ENCODE measurements at regions not wholly inside any gene's neighbourhood (a gene's known extent, or its start where the extent isn't known, plus 50 kb on each side); places are given as distances from the start of the nearest gene placed in this dataset.

DNA sequence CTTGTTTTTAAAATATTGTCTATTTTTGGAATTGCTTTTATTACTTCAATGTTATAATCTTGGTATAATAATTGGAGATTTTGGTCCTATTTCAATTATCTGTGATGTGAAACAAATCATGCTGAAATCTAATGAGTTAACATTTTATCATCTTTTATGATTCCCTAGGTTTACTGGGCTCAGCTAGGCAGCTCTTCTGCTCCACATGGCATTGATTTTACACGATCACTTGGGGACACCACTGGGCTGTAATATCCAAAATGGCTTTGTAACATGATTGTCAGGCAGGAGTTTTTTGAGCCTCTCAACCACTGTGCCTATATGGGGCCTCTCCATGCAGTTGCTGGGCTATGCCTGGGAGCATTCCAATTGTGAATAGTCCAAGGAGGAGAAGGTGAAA is 163.3 kb downstream of the PYDC2 start:
- no peak for TF ChIP-seq HOXD13 (CRISPR knock-in tag; IDR thresholded peaks at IDR 0.05; ENCODE audit: borderline replicate concordance)
- TF ChIP-seq FEZF1 (tag by site-specific recombination; IDR thresholded peaks at IDR 0.05): no peak
- TF ChIP-seq, protein P1, sequence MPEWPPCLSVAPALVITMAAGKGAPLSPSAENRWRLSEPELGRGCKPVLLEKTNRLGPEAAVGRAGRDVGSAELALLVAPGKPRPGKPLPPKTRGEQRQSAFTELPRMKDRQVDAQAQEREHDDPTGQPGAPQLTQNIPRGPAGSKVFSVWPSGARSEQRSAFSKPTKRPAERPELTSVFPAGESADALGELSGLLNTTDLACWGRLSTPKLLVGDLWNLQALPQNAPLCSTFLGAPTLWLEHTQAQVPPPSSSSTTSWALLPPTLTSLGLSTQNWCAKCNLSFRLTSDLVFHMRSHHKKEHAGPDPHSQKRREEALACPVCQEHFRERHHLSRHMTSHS (tag by site-specific recombination; IDR thresholded peaks at IDR 0.05): no peak
- TF ChIP-seq, protein P2, sequence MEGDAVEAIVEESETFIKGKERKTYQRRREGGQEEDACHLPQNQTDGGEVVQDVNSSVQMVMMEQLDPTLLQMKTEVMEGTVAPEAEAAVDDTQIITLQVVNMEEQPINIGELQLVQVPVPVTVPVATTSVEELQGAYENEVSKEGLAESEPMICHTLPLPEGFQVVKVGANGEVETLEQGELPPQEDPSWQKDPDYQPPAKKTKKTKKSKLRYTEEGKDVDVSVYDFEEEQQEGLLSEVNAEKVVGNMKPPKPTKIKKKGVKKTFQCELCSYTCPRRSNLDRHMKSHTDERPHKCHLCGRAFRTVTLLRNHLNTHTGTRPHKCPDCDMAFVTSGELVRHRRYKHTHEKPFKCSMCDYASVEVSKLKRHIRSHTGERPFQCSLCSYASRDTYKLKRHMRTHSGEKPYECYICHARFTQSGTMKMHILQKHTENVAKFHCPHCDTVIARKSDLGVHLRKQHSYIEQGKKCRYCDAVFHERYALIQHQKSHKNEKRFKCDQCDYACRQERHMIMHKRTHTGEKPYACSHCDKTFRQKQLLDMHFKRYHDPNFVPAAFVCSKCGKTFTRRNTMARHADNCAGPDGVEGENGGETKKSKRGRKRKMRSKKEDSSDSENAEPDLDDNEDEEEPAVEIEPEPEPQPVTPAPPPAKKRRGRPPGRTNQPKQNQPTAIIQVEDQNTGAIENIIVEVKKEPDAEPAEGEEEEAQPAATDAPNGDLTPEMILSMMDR (tag by site-specific recombination; IDR thresholded peaks at IDR 0.05): no peak
- TF ChIP-seq, protein P3, sequence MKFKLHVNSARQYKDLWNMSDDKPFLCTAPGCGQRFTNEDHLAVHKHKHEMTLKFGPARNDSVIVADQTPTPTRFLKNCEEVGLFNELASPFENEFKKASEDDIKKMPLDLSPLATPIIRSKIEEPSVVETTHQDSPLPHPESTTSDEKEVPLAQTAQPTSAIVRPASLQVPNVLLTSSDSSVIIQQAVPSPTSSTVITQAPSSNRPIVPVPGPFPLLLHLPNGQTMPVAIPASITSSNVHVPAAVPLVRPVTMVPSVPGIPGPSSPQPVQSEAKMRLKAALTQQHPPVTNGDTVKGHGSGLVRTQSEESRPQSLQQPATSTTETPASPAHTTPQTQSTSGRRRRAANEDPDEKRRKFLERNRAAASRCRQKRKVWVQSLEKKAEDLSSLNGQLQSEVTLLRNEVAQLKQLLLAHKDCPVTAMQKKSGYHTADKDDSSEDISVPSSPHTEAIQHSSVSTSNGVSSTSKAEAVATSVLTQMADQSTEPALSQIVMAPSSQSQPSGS (tag by site-specific recombination; IDR thresholded peaks at IDR 0.05; ENCODE audit: low read depth): no peak
- TF ChIP-seq ZNF292 (tag by site-specific recombination; IDR thresholded peaks at IDR 0.05; ENCODE audit: borderline replicate concordance, low read depth): no peak
- TF ChIP-seq ZNF114 (tag by site-specific recombination; IDR thresholded peaks at IDR 0.05): no peak
- TF ChIP-seq ZSCAN23 (tag by site-specific recombination; IDR thresholded peaks at IDR 0.05): no peak
- TF ChIP-seq YY1 (tag by site-specific recombination; IDR thresholded peaks at IDR 0.05): no peak
- no peak for TF ChIP-seq ZNF600 (tag by site-specific recombination; IDR thresholded peaks at IDR 0.05)
- TF ChIP-seq ZNF660 (tag by site-specific recombination; IDR thresholded peaks at IDR 0.05): no peak
- TF ChIP-seq ZNF558 (tag by site-specific recombination; IDR thresholded peaks at IDR 0.05): no peak
- TF ChIP-seq, protein P4, sequence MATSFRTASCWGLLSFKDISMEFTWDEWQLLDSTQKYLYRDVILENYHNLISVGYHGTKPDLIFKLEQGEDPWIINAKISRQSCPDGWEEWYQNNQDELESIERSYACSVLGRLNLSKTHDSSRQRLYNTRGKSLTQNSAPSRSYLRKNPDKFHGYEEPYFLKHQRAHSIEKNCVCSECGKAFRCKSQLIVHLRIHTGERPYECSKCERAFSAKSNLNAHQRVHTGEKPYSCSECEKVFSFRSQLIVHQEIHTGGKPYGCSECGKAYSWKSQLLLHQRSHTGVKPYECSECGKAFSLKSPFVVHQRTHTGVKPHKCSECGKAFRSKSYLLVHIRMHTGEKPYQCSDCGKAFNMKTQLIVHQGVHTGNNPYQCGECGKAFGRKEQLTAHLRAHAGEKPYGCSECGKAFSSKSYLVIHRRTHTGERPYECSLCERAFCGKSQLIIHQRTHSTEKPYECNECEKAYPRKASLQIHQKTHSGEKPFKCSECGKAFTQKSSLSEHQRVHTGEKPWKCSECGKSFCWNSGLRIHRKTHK (tag by site-specific recombination; IDR thresholded peaks at IDR 0.05): no peak
- TF ChIP-seq ZFP37 (tag by site-specific recombination; IDR thresholded peaks at IDR 0.05): no peak

All from HEK293 (cell line).